ENCODE measurements at regions not wholly inside any gene's neighbourhood (a gene's known extent, or its start where the extent isn't known, plus 50 kb on each side); places are given as distances from the start of the nearest gene placed in this dataset.

DNA sequence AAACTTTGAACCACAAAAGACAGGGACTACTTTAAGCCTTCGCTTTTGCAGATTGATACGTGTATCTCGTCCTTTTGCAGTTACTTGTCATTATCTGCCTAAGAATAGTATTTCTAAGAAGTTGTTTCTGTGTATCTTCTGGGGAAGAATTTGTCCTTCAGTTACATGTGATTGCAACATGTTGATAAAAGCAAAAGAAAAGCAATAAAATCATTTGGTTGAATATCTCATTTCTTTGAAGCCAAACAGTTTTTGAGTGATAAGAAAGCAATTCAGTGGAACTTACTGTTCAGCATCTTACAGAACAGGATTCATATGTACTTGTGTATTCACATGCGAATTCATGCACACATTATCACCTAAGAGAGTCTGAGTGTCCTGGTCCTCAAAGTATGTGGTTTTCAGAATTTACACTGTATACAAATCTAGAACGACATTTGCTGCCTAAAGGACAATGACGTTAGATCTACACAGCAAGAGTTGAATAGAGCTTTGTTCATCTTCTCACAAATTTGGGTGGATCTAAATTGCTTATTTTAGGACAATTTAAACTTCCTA lies 66.7 kb upstream of the MRPS6 start:
- Histone ChIP-seq H3K4me2 (ENCODE audit: extremely low read depth, insufficient read depth, low read length) (no peak overlapping the region), H3K79me2 (ENCODE audit: control insufficient read depth, insufficient read depth, low read length) (no peaks in the 10 kb centered on the region), H3K36me3 (ENCODE audit: control insufficient read depth, insufficient read depth, low read length) (no peaks in the 10 kb centered on the region), H3K27ac (ENCODE audit: insufficient read depth, low read length) (no peak overlapping the region), H3K4me3 (replicated peaks in 1 of 4; ENCODE audit: control extremely low read depth in 1 of 4, insufficient read depth in 1 of 4, low read depth in 3 of 4, low read length in 4 of 4) (no peak overlapping the region), H2AFZ (ENCODE audit: low read length) (no peak overlapping the region), H3K9ac (ENCODE audit: insufficient read depth, low read length) (no peak overlapping the region), H3K9me3 (ENCODE audit: control insufficient read depth, insufficient read depth, low read depth, low read length) (no peaks in the 10 kb centered on the region), H3K4me1 (ENCODE audit: control insufficient read depth, extremely low read depth, insufficient read depth, low read length) (peaks cover 2% of the 10 kb centered on the region), H4K20me1 (ENCODE audit: control insufficient read depth, extremely low read depth, insufficient read depth, low read length) (no peaks in the 10 kb centered on the region), H3K27me3 (ENCODE audit: control insufficient read depth, insufficient read depth, low read length) (no peaks in the 10 kb centered on the region)
- TF ChIP-seq EZH2 (IDR thresholded peaks at IDR 0.05; ENCODE audit: low read length, missing control alignments): no peak
- TF ChIP-seq, protein P1, sequence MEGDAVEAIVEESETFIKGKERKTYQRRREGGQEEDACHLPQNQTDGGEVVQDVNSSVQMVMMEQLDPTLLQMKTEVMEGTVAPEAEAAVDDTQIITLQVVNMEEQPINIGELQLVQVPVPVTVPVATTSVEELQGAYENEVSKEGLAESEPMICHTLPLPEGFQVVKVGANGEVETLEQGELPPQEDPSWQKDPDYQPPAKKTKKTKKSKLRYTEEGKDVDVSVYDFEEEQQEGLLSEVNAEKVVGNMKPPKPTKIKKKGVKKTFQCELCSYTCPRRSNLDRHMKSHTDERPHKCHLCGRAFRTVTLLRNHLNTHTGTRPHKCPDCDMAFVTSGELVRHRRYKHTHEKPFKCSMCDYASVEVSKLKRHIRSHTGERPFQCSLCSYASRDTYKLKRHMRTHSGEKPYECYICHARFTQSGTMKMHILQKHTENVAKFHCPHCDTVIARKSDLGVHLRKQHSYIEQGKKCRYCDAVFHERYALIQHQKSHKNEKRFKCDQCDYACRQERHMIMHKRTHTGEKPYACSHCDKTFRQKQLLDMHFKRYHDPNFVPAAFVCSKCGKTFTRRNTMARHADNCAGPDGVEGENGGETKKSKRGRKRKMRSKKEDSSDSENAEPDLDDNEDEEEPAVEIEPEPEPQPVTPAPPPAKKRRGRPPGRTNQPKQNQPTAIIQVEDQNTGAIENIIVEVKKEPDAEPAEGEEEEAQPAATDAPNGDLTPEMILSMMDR (conservative IDR thresholded peaks at IDR 0.05 in 1 of 2, IDR thresholded peaks at IDR 0.05 in 1 of 2; ENCODE audit: low read depth in 1 of 2, low read length in 2 of 2): no peak
- no peak for DNase-seq (ENCODE audit: low read depth in 2 of 2)

DNA sequence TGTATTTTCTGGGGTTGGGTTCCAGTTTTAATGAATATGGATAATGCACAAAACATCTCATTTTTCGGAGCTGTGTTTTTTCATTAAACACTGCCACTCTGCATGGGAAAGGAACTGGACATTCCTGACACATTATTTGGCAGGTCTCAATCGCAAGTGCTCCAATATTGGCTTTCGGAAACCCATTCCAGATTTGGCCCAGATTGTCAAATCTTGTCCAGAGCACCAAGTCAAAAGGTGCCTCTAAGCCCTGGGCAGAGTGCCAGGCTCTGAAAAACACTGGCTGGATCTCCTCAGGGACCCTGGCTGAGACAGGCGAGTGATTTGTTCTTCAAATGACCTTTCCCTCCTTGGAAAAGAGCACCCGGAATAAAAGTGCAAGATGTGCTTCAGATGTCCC lies 68.4 kb upstream of the MRPS6 start:
- no peak overlapping the region for H3K4me3 ChIP-seq (replicated peaks in 1 of 4; ENCODE audit: control extremely low read depth in 1 of 4, insufficient read depth in 1 of 4, low read depth in 3 of 4, low read length in 4 of 4)
- no peak overlapping the region for H2AFZ ChIP-seq (ENCODE audit: low read length)
- H4K20me1 ChIP-seq (ENCODE audit: control insufficient read depth, extremely low read depth, insufficient read depth, low read length): no peaks in the 10 kb centered on the region
- DNase-seq (ENCODE audit: low read depth in 2 of 2): peak in 1 of 2 donors; percentile 32
- H3K79me2 ChIP-seq (ENCODE audit: control insufficient read depth, insufficient read depth, low read length): no peaks in the 10 kb centered on the region
- H3K27me3 ChIP-seq (ENCODE audit: control insufficient read depth, insufficient read depth, low read length): no peaks in the 10 kb centered on the region
- no peak overlapping the region for H3K9ac ChIP-seq (ENCODE audit: insufficient read depth, low read length)
- H3K4me1 ChIP-seq (ENCODE audit: control insufficient read depth, extremely low read depth, insufficient read depth, low read length): peaks cover 2% of the 10 kb centered on the region
- peak overlapping the region; percentile 48 for H3K4me2 ChIP-seq (ENCODE audit: extremely low read depth, insufficient read depth, low read length)
- H3K27ac ChIP-seq (ENCODE audit: insufficient read depth, low read length): no peak overlapping the region
- no peak for TF ChIP-seq EZH2 (IDR thresholded peaks at IDR 0.05; ENCODE audit: low read length, missing control alignments)
- TF ChIP-seq, protein P1 (conservative IDR thresholded peaks at IDR 0.05 in 1 of 2, IDR thresholded peaks at IDR 0.05 in 1 of 2; ENCODE audit: low read depth in 1 of 2, low read length in 2 of 2): no peak
- H3K36me3 ChIP-seq (ENCODE audit: control insufficient read depth, insufficient read depth, low read length): no peaks in the 10 kb centered on the region
- no peaks in the 10 kb centered on the region for H3K9me3 ChIP-seq (ENCODE audit: control insufficient read depth, insufficient read depth, low read depth, low read length)

DNA sequence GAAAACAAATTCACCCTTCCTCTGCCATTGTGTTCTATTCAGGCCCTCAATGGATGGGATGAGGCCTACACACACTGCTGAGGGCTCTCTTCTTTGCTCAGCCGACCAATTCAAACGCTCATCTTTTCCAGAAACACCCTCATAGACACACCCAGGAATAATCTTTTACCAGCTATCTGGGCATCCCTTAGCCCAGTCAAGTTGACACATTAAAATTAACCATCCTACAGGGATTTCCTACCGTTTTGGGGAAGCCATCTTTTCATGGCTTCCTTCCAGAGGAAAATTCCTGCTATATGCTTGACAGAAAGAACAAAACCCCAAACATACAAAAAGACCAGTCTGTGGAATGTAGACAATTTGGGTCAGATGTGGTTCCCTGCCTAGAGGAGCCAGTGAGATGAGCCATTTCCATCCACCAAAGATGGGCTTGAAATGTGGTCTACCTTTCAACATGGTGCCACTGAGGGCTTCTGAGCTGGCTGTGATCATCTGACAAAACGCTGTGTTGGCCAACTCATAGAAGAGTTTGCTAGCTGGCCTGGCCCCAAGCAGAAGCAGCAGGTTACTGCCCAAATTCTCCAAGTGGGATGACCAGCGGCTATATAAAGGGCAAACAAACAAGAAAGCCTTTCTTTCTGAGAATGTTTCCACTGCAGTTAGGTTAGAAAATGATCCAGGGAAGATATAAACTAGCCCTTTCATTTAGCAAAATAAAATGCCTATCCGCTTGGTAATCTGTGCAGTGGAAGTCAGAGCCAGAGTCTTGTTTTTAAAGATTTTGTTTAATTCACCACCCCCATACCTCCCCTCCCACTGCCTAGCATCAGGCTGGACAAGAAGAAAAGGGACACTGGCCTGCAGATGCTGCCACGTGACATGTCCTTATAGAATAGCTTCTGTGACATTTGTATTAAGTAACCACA lies 69.1 kb upstream of the MRPS6 start:
- no peaks in the 10 kb centered on the region for H3K79me2 ChIP-seq (ENCODE audit: control insufficient read depth, insufficient read depth, low read length)
- TF ChIP-seq EZH2 (IDR thresholded peaks at IDR 0.05; ENCODE audit: low read length, missing control alignments): no peak
- TF ChIP-seq, protein P1 (conservative IDR thresholded peaks at IDR 0.05 in 1 of 2, IDR thresholded peaks at IDR 0.05 in 1 of 2; ENCODE audit: low read depth in 1 of 2, low read length in 2 of 2): no peak
- no peaks in the 10 kb centered on the region for H3K27me3 ChIP-seq (ENCODE audit: control insufficient read depth, insufficient read depth, low read length)
- no peak overlapping the region for H3K4me3 ChIP-seq (replicated peaks in 1 of 4; ENCODE audit: control extremely low read depth in 1 of 4, insufficient read depth in 1 of 4, low read depth in 3 of 4, low read length in 4 of 4)
- no peak overlapping the region for H3K9ac ChIP-seq (ENCODE audit: insufficient read depth, low read length)
- no peaks in the 10 kb centered on the region for H3K9me3 ChIP-seq (ENCODE audit: control insufficient read depth, insufficient read depth, low read depth, low read length)
- peaks cover 2% of the 10 kb centered on the region for H3K4me1 ChIP-seq (ENCODE audit: control insufficient read depth, extremely low read depth, insufficient read depth, low read length)
- H2AFZ ChIP-seq (ENCODE audit: low read length): no peak overlapping the region
- no peak overlapping the region for H3K27ac ChIP-seq (ENCODE audit: insufficient read depth, low read length)
- no peaks in the 10 kb centered on the region for H3K36me3 ChIP-seq (ENCODE audit: control insufficient read depth, insufficient read depth, low read length)
- H3K4me2 ChIP-seq (ENCODE audit: extremely low read depth, insufficient read depth, low read length): no peak overlapping the region
- no peaks in the 10 kb centered on the region for H4K20me1 ChIP-seq (ENCODE audit: control insufficient read depth, extremely low read depth, insufficient read depth, low read length)
- peak; percentile 40 to 53 for DNase-seq (ENCODE audit: low read depth in 2 of 2)

Measured in fibroblast of lung (primary cell).